ENCODE measurements at regions not wholly inside any gene's neighbourhood (a gene's known extent, or its start where the extent isn't known, plus 50 kb on each side); places are given as distances from the start of the nearest gene placed in this dataset.
A peak's percentile ranks its signal among the peaks of the same experiment; 100 is the strongest.

DNA sequence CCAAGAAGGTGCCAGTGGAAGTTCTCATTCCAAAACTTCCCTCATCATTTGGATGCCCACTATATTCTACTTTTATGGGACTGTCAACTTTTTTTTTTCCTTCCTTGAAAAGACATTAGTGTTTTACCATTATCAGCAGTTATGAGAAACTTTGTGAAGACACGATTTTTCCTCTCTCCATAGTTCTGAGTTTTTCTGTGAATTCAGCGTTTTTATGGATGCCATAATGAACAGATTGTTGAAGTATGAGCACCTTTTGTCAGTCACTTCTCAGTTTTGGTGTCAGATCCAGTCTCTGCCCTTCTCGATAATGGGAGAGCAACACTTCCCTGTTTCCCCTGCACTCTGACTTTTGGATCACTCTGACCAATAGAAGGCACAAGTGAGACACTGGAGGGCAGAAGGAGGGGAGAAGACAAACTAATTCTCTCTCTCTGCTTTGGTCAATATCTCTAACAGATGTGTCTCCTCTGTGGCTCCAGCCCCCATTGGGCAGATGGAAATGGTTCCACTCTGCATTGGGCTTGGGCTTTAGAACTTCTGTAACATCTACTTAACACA is 53.5 kb upstream of the FN1 start:
- no peak for DNase-seq (ENCODE audit: low read depth in 1 of 2, low spot score in 1 of 2)
- Histone ChIP-seq H3K4me3 (replicated peaks; ENCODE audit: insufficient read depth, low read length) (no peak overlapping the region), H3K27me3 (ENCODE audit: insufficient read depth, poor library complexity, severe bottlenecking) (no peaks in the 10 kb centered on the region), H3K27ac (replicated peaks) (no peak overlapping the region)
- no peak for TF ChIP-seq SPI1 (IDR thresholded peaks at IDR 0.05; ENCODE audit: borderline replicate concordance, low read depth)
- TF ChIP-seq GABPA (IDR thresholded peaks at IDR 0.05; ENCODE audit: low read depth) = no peak
- TF ChIP-seq, protein P1, sequence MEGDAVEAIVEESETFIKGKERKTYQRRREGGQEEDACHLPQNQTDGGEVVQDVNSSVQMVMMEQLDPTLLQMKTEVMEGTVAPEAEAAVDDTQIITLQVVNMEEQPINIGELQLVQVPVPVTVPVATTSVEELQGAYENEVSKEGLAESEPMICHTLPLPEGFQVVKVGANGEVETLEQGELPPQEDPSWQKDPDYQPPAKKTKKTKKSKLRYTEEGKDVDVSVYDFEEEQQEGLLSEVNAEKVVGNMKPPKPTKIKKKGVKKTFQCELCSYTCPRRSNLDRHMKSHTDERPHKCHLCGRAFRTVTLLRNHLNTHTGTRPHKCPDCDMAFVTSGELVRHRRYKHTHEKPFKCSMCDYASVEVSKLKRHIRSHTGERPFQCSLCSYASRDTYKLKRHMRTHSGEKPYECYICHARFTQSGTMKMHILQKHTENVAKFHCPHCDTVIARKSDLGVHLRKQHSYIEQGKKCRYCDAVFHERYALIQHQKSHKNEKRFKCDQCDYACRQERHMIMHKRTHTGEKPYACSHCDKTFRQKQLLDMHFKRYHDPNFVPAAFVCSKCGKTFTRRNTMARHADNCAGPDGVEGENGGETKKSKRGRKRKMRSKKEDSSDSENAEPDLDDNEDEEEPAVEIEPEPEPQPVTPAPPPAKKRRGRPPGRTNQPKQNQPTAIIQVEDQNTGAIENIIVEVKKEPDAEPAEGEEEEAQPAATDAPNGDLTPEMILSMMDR (IDR thresholded peaks at IDR 0.05; ENCODE audit: insufficient read depth, low read length) = no peak
- TF ChIP-seq POLR2AphosphoS5 (IDR thresholded peaks at IDR 0.05; ENCODE audit: low read depth) = no peak
- TF ChIP-seq, protein P2, sequence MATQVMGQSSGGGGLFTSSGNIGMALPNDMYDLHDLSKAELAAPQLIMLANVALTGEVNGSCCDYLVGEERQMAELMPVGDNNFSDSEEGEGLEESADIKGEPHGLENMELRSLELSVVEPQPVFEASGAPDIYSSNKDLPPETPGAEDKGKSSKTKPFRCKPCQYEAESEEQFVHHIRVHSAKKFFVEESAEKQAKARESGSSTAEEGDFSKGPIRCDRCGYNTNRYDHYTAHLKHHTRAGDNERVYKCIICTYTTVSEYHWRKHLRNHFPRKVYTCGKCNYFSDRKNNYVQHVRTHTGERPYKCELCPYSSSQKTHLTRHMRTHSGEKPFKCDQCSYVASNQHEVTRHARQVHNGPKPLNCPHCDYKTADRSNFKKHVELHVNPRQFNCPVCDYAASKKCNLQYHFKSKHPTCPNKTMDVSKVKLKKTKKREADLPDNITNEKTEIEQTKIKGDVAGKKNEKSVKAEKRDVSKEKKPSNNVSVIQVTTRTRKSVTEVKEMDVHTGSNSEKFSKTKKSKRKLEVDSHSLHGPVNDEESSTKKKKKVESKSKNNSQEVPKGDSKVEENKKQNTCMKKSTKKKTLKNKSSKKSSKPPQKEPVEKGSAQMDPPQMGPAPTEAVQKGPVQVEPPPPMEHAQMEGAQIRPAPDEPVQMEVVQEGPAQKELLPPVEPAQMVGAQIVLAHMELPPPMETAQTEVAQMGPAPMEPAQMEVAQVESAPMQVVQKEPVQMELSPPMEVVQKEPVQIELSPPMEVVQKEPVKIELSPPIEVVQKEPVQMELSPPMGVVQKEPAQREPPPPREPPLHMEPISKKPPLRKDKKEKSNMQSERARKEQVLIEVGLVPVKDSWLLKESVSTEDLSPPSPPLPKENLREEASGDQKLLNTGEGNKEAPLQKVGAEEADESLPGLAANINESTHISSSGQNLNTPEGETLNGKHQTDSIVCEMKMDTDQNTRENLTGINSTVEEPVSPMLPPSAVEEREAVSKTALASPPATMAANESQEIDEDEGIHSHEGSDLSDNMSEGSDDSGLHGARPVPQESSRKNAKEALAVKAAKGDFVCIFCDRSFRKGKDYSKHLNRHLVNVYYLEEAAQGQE (IDR thresholded peaks at IDR 0.05; ENCODE audit: insufficient replicate concordance, low read depth) = no peak

DNA sequence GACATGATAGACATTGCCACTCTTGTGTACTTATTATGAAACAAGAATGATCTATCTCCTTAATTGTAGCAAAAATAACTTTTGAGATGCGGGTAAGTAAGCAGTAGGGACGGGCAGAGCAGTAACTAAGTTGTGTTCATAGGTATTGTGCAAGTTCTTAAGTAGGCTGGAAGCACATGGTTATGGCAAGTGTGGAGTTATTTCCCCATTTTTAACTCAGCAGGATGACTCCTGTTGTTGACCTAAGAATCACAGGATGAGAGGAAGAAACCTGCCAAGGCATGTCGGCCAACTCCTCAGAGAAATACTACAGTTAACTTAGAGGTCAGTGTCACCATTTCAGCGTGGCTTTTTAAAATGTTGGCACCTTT is 51.1 kb upstream of the FN1 start:
- H3K27ac ChIP-seq (replicated peaks) = no peak overlapping the region
- peaks cover 2% of the 10 kb centered on the region for H3K27me3 ChIP-seq (ENCODE audit: insufficient read depth, poor library complexity, severe bottlenecking)
- TF ChIP-seq SPI1 (IDR thresholded peaks at IDR 0.05; ENCODE audit: borderline replicate concordance, low read depth) (no peak), GABPA (IDR thresholded peaks at IDR 0.05; ENCODE audit: low read depth) (no peak), POLR2AphosphoS5 (IDR thresholded peaks at IDR 0.05; ENCODE audit: low read depth) (no peak)
- TF ChIP-seq, protein P1 (IDR thresholded peaks at IDR 0.05; ENCODE audit: insufficient read depth, low read length) = no peak
- TF ChIP-seq, protein P2 (IDR thresholded peaks at IDR 0.05; ENCODE audit: insufficient replicate concordance, low read depth) = no peak
- peak in 1 of 2 experiments; percentile 35 for DNase-seq (ENCODE audit: low read depth in 1 of 2, low spot score in 1 of 2)
- no peak overlapping the region for H3K4me3 ChIP-seq (replicated peaks; ENCODE audit: insufficient read depth, low read length)

GRCh38 chr2:215486291-215487001 is 50.6 kb upstream of the FN1 start:
- TF ChIP-seq, protein P1 (IDR thresholded peaks at IDR 0.05; ENCODE audit: insufficient read depth, low read length) = no peak
- TF ChIP-seq, protein P2 (IDR thresholded peaks at IDR 0.05; ENCODE audit: insufficient replicate concordance, low read depth) = no peak
- TF ChIP-seq POLR2AphosphoS5 (IDR thresholded peaks at IDR 0.05; ENCODE audit: low read depth) (no peak), GABPA (IDR thresholded peaks at IDR 0.05; ENCODE audit: low read depth) (no peak), SPI1 (IDR thresholded peaks at IDR 0.05; ENCODE audit: borderline replicate concordance, low read depth) (peak; percentile 23; the same call in 1 of the 2 replicates)
- no peak for DNase-seq (ENCODE audit: low read depth in 1 of 2, low spot score in 1 of 2)
- Histone ChIP-seq H3K27me3 (ENCODE audit: insufficient read depth, poor library complexity, severe bottlenecking) (peaks cover 2% of the 10 kb centered on the region), H3K4me3 (replicated peaks; ENCODE audit: insufficient read depth, low read length) (no peak overlapping the region), H3K27ac (replicated peaks) (no peak overlapping the region)

Data from HL-60 (cell line).